Naive thymus-derived CD4-positive, alpha-beta T cell (primary cell): ENCODE measurements at regions not wholly inside any gene's neighbourhood (a gene's known extent, or its start where the extent isn't known, plus 50 kb on each side); places are given as distances from the start of the nearest gene placed in this dataset.
"Not testable (repeated sequence)": the region's sequence is repeated elsewhere in the genome, so short reads cannot be mapped to it uniquely, and the experiment has no call there.

Source experiments
- ATAC-seq: fragments of 150-1000 bp; cut with Tn5 transposase; 2 replicates; pipeline ENCODE4 v1.10.0; 2021; ENCODE audit warnings: mild to moderate bottlenecking, moderate library complexity
- CTCF ChIA-PET: fragments of 350-600 bp; sonication (Branson Sonifier 250); formaldehyde crosslinking; loops from one replicate; lab custom pipeline; 2021; ENCODE audit warnings: antibody characterized with exemption; lab: Charles Lee
- POLR2A ChIA-PET: fragments of 350-600 bp; sonication (Branson Sonifier 250); formaldehyde crosslinking; loops from one replicate; lab custom pipeline; 2021; ENCODE audit warnings: antibody characterized with exemption, inconsistent platforms; lab: Charles Lee
- DNase-seq, 9 donors: peaks; one replicate each; pipeline versions ENCODE4 v3.0.0 to v3.0.0-alpha.2; 2020 to 2022; ENCODE audit warnings: mixed read lengths in 1 of 9
- H3K27ac ChIP-seq: one replicate; pipeline ENCODE4 v1.7.0; 2013; ENCODE audit warnings: mild to moderate bottlenecking, low read depth, low read length, moderate library complexity
- H3K27me3 ChIP-seq, 2 donors: one replicate each; pipeline ENCODE4 v1.7.0; 2013; ENCODE audit warnings: low read length in 2 of 2, mild to moderate bottlenecking in 2 of 2, moderate library complexity in 2 of 2; ENCODE audit not compliant: control insufficient read depth in 2 of 2, insufficient read depth in 2 of 2
- H3K36me3 ChIP-seq, 3 experiments: 1 replicate in 2 of 3; 2 replicates in 1 of 3; pipeline ENCODE4 v1.7.0; 2013; ENCODE audit warnings: low read length in 3 of 3, mild to moderate bottlenecking in 3 of 3, moderate library complexity in 1 of 3; ENCODE audit not compliant: insufficient read depth in 3 of 3, control insufficient read depth in 2 of 3
- H3K4me1 ChIP-seq, 2 donors: one replicate each; pipeline ENCODE4 v1.7.0; 2013; ENCODE audit warnings: low read length in 2 of 2, mild to moderate bottlenecking in 2 of 2, moderate library complexity in 1 of 2; ENCODE audit not compliant: control insufficient read depth in 2 of 2, insufficient read depth in 2 of 2
- H3K4me3 ChIP-seq: 2 replicates; pipeline ENCODE4 v1.7.0; 2013; ENCODE audit warnings: mild to moderate bottlenecking, low read length
- H3K9me3 ChIP-seq, 3 experiments: 1 replicate in 2 of 3; 2 replicates in 1 of 3; pipeline ENCODE4 v1.7.0; 2013; ENCODE audit warnings: low read length in 3 of 3; ENCODE audit not compliant: control insufficient read depth in 2 of 3
- H3K27ac Mint-ChIP-seq, 9 donors: one replicate each; pipeline ENCODE4 v1.8.0; 2020 to 2022; ENCODE audit warnings: mixed read lengths in 9 of 9, mild to moderate bottlenecking in 8 of 9, moderate library complexity in 5 of 9, inconsistent platforms in 2 of 9
- H3K27me3 Mint-ChIP-seq, 5 donors: one replicate each; pipeline ENCODE4 v1.8.0; 2021 to 2022; ENCODE audit warnings: mixed read lengths in 5 of 5, mild to moderate bottlenecking in 1 of 5
- H3K36me3 Mint-ChIP-seq, 5 donors: one replicate each; pipeline ENCODE4 v1.8.0; 2020 to 2022; ENCODE audit warnings: mixed read lengths in 5 of 5, mild to moderate bottlenecking in 3 of 5, inconsistent platforms in 1 of 5
- H3K4me1 Mint-ChIP-seq, 7 donors: one replicate each; pipeline ENCODE4 v1.8.0; 2020 to 2022; ENCODE audit warnings: mixed read lengths in 7 of 7, mild to moderate bottlenecking in 3 of 7, inconsistent platforms in 1 of 7
- H3K4me3 Mint-ChIP-seq, 10 donors: one replicate each; pipeline ENCODE4 v1.8.0; 2020 to 2022; ENCODE audit warnings: mild to moderate bottlenecking in 10 of 10, mixed read lengths in 10 of 10, moderate library complexity in 6 of 10, inconsistent platforms in 2 of 10
- H3K9me3 Mint-ChIP-seq, 11 donors: one replicate each; pipeline ENCODE4 v1.8.0; 2020 to 2022; ENCODE audit warnings: mixed read lengths in 11 of 11, mild to moderate bottlenecking in 4 of 11, inconsistent platforms in 1 of 11, moderate library complexity in 1 of 11
- intact Hi-C, 2 donors: fragments of 100-400 bp; cut with micrococcal nuclease; formaldehyde crosslinking; loops; one replicate each; pipeline ENCODE4 v1.15.1; 2023

- Histone ChIP-seq H3K27me3 (no peaks in the 10 kb centered on the region), H3K9me3 (no peaks in the 10 kb centered on the region), H3K27ac (no peak overlapping the region), H3K4me3 (no peak overlapping the region), H3K36me3 (no peaks in the 10 kb centered on the region), H3K4me1 (no peaks in the 10 kb centered on the region)
- ATAC-seq (no peak), DNase-seq (no peak)
- intact Hi-C loops: no loop called here
- Mint-ChIP-seq H3K36me3 (peaks cover 0 to 3% (median 0%) of the 10 kb centered on the region in 5 donors), H3K4me3 (no peak overlapping the region), H3K27me3 (peaks cover 0 to 15% (median 8%) of the 10 kb centered on the region in 5 donors), H3K4me1 (peaks cover 0 to 2% (median 0%) of the 10 kb centered on the region in 7 donors), H3K27ac (no peak overlapping the region), H3K9me3 (peaks cover 0 to 4% (median 0%) of the 10 kb centered on the region in 11 donors)
- ChIA-PET POLR2A (no interaction called here), CTCF (no interaction called here)
These were observed 259.7 kb downstream of the MTERF1 start for GRCh38 chr7:91620827-91621226.

GRCh38 chr7:91627324-91627723, 253.2 kb downstream of the MTERF1 start:
- DNase-seq, H3K27me3 ChIP-seq, H3K27ac ChIP-seq, H3K4me3 ChIP-seq, CTCF ChIA-PET, intact Hi-C loops, H3K36me3 Mint-ChIP-seq, H3K4me1 ChIP-seq, POLR2A ChIA-PET, H3K9me3 Mint-ChIP-seq, ATAC-seq, H3K9me3 ChIP-seq, H3K4me3 Mint-ChIP-seq, H3K4me1 Mint-ChIP-seq, H3K27ac Mint-ChIP-seq, H3K36me3 ChIP-seq, H3K27me3 Mint-ChIP-seq: not testable (repeated sequence)

- no peaks in the 10 kb centered on the region for H3K36me3 ChIP-seq
- no peak overlapping the region for H3K4me3 Mint-ChIP-seq
- no peaks in the 10 kb centered on the region for H3K27me3 Mint-ChIP-seq
- no peak overlapping the region for H3K27ac ChIP-seq
- H3K4me3 ChIP-seq: no peak overlapping the region
- peaks cover 0 to 3% (median 0%) of the 10 kb centered on the region in 7 donors for H3K4me1 Mint-ChIP-seq
- no peak for ATAC-seq
- ChIA-PET POLR2A (no interaction called here), CTCF (interaction anchor here (0.6 kb wide), 1 partner anchor 57 kb away, joined by 3 read pairs; no protein-coding TSS in a partner anchor)
- no peak overlapping the region for H3K27ac Mint-ChIP-seq
- peaks cover 0 to 2% (median 0%) of the 10 kb centered on the region in 11 donors for H3K9me3 Mint-ChIP-seq
- intact Hi-C loops: no loop called here
- H3K27me3 ChIP-seq: no peaks in the 10 kb centered on the region
- peaks cover 0 to 3% (median 0%) of the 10 kb centered on the region in 5 donors for H3K36me3 Mint-ChIP-seq
- no peaks in the 10 kb centered on the region for H3K9me3 ChIP-seq
- no peaks in the 10 kb centered on the region for H3K4me1 ChIP-seq
- no peak for DNase-seq
These were observed 251.8 kb downstream of the MTERF1 start for GRCh38 chr7:91628742-91629141.

GRCh38 chr7:91630581-91631380, 249.7 kb downstream of the MTERF1 start:
- Mint-ChIP-seq H3K27ac (no peak overlapping the region), H3K36me3 (no peaks in the 10 kb centered on the region)

GRCh38 chr7:91632234-91632940, 248.1 kb downstream of the MTERF1 start:
- Mint-ChIP-seq H3K27me3 (no peaks in the 10 kb centered on the region), H3K36me3 (no peaks in the 10 kb centered on the region), H3K4me3 (no peak overlapping the region), H3K4me1 (peaks cover 0 to 3% (median 0%) of the 10 kb centered on the region in 7 donors), H3K9me3 (no peaks in the 10 kb centered on the region), H3K27ac (no peak overlapping the region)
- ChIA-PET POLR2A (no interaction called here), CTCF (no interaction called here)
- Histone ChIP-seq H3K27ac (no peak overlapping the region), H3K4me1 (no peaks in the 10 kb centered on the region), H3K27me3 (no peaks in the 10 kb centered on the region), H3K4me3 (no peak overlapping the region), H3K36me3 (no peaks in the 10 kb centered on the region), H3K9me3 (no peaks in the 10 kb centered on the region)
- ATAC-seq (no peak), DNase-seq (no peak)
- intact Hi-C loops: loop anchor here in 1 of 2 donors (5.0 kb wide), 1 partner anchor 545 kb away; no protein-coding TSS in a partner anchor

More at GRCh38 chr7:91630581-91631380, 249.7 kb downstream of the MTERF1 start:
- H3K4me3 Mint-ChIP-seq: no peak overlapping the region
- H3K4me1 Mint-ChIP-seq: peaks cover 0 to 3% (median 0%) of the 10 kb centered on the region in 7 donors
- ChIA-PET CTCF (no interaction called here), POLR2A (no interaction called here)
- DNase-seq (no peak), ATAC-seq (no peak)
- H3K9me3 ChIP-seq: no peaks in the 10 kb centered on the region
- no peaks in the 10 kb centered on the region for H3K9me3 Mint-ChIP-seq
- no peaks in the 10 kb centered on the region for H3K27me3 ChIP-seq
- H3K4me1 ChIP-seq: no peaks in the 10 kb centered on the region
- no peak overlapping the region for H3K27ac ChIP-seq
- no peaks in the 10 kb centered on the region for H3K36me3 ChIP-seq
- H3K27me3 Mint-ChIP-seq: no peaks in the 10 kb centered on the region
- intact Hi-C loops: loop anchor here in 1 of 2 donors (5.0 kb wide), 1 partner anchor 543 kb away; no protein-coding TSS in a partner anchor
- no peak overlapping the region for H3K4me3 ChIP-seq

- peaks cover 0 to 3% (median 0%) of the 10 kb centered on the region in 7 donors for H3K4me1 Mint-ChIP-seq
- ATAC-seq: no peak
- no peaks in the 10 kb centered on the region for H3K9me3 Mint-ChIP-seq
- Histone ChIP-seq H3K4me3 (no peak overlapping the region), H3K36me3 (no peaks in the 10 kb centered on the region), H3K9me3 (no peaks in the 10 kb centered on the region), H3K27me3 (no peaks in the 10 kb centered on the region), H3K27ac (no peak overlapping the region), H3K4me1 (no peaks in the 10 kb centered on the region)
- intact Hi-C loops: loop anchor here in 1 of 2 donors (5.0 kb wide), 1 partner anchor 546 kb away; no protein-coding TSS in a partner anchor
- no peaks in the 10 kb centered on the region for H3K27me3 Mint-ChIP-seq
- CTCF ChIA-PET: no interaction called here
- H3K36me3 Mint-ChIP-seq: no peaks in the 10 kb centered on the region
- no peak overlapping the region for H3K27ac Mint-ChIP-seq
- H3K4me3 Mint-ChIP-seq: no peak overlapping the region
- POLR2A ChIA-PET: no interaction called here
- DNase-seq: no peak
These were observed 247.5 kb downstream of the MTERF1 start for GRCh38 chr7:91633013-91633441.
